Ovary (tissue), 3 donors: ENCODE measurements at regions not wholly inside any gene's neighbourhood (a gene's known extent, or its start where the extent isn't known, plus 50 kb on each side); places are given as distances from the start of the nearest gene placed in this dataset.

ENCODE experiments used
- CTCF ChIP-seq, 3 donors: fragments of 450-650 bp in 2 of 3; fragments of 200-600 bp in 1 of 3; IDR thresholded peaks; one replicate each; pipeline versions ENCODE4 v1.5.1 to v1.8.0; 2016 to 2022; ENCODE audit warnings: antibody characterized with exemption in 3 of 3, mild to moderate bottlenecking in 1 of 3
- EP300 ChIP-seq: sonication (generic); formaldehyde crosslinking; IDR thresholded peaks from one replicate; pipeline ENCODE4 v1.6.1; 2017; ENCODE audit warnings: antibody characterized with exemption
- POLR2A ChIP-seq: fragments of 450-650 bp; IDR thresholded peaks from one replicate; pipeline ENCODE4 v1.6.1; 2017; ENCODE audit warnings: antibody characterized with exemption, mild to moderate bottlenecking, moderate library complexity
- donor health status: DM: no; HTN: no; CAD: no.

- no peak for TF ChIP-seq POLR2A
- TF ChIP-seq CTCF (IDR thresholded peaks at IDR 0.05): no peak
- TF ChIP-seq EP300: no peak
These were observed 58.3 kb upstream of the DSCAM start for GRCh38 chr21:40905251-40905650.
